HEK293T (cell line): ENCODE measurements at regions not wholly inside any gene's neighbourhood (a gene's known extent, or its start where the extent isn't known, plus 50 kb on each side); places are given as distances from the start of the nearest gene placed in this dataset.

Experiments used
- ARNT ChIP-seq: fragments of 450-650 bp; IDR thresholded peaks from 2 replicates; pipeline ENCODE4 v1.6.1; 2017; ENCODE audit warnings: mild to moderate bottlenecking
- BHLHE40 ChIP-seq: fragments of 450-650 bp; IDR thresholded peaks from 2 replicates; pipeline ENCODE4 v1.6.1; 2016; ENCODE audit warnings: mild to moderate bottlenecking, moderate library complexity, borderline replicate concordance
- CTBP1 ChIP-seq: fragments of 450-650 bp; IDR thresholded peaks from 2 replicates; pipeline ENCODE4 v1.6.1; 2016; ENCODE audit warnings: borderline replicate concordance
- ELF4 ChIP-seq: fragments of 450-650 bp; IDR thresholded peaks from 2 replicates; pipeline ENCODE4 v1.6.1; 2017; ENCODE audit warnings: antibody characterized with exemption
- FOXA1 ChIP-seq: fragments of 450-650 bp; IDR thresholded peaks from 2 replicates; pipeline ENCODE4 v1.6.1; 2016; ENCODE audit warnings: mild to moderate bottlenecking
- FOXK2 ChIP-seq: fragments of 450-650 bp; IDR thresholded peaks from 2 replicates; pipeline ENCODE4 v1.6.1; 2016; ENCODE audit warnings: mild to moderate bottlenecking
- FOXM1 ChIP-seq: fragments of 450-650 bp; IDR thresholded peaks from 2 replicates; pipeline ENCODE4 v1.6.1; 2017; ENCODE audit warnings: mild to moderate bottlenecking, borderline replicate concordance
- HDGF ChIP-seq: fragments of 450-650 bp; IDR thresholded peaks from 2 replicates; pipeline ENCODE4 v1.6.1; 2017; ENCODE audit warnings: antibody characterized with exemption, borderline replicate concordance
- NFRKB ChIP-seq: fragments of 450-650 bp; IDR thresholded peaks from 2 replicates; pipeline ENCODE4 v1.6.1; 2016; ENCODE audit warnings: mild to moderate bottlenecking, moderate library complexity
- PKNOX1 ChIP-seq: fragments of 450-650 bp; IDR thresholded peaks from 2 replicates; pipeline ENCODE4 v1.6.1; 2016
- SP1 ChIP-seq: fragments of 450-650 bp; IDR thresholded peaks from 2 replicates; pipeline ENCODE4 v1.6.1; 2017
- SUZ12 ChIP-seq: fragments of 450-650 bp; IDR thresholded peaks from 2 replicates; pipeline ENCODE4 v1.6.1; 2016; ENCODE audit warnings: mild to moderate bottlenecking
- ZNF384 ChIP-seq: fragments of 450-650 bp; IDR thresholded peaks from 2 replicates; pipeline ENCODE4 v1.6.1; 2016

- TF ChIP-seq SUZ12 (no peak), FOXM1 (no peak), PKNOX1 (no peak), SP1 (no peak), FOXK2 (no peak), HDGF (no peak), ZNF384 (no peak), ARNT (no peak), FOXA1 (no peak), BHLHE40 (no peak), ELF4 (no peak), NFRKB (no peak), CTBP1 (no peak)
Measured at GRCh38 chr13:100883453-100883852, 208.9 kb upstream of the TMTC4 start.
